ENCODE measurements at regions not wholly inside any gene's neighbourhood (a gene's known extent, or its start where the extent isn't known, plus 50 kb on each side); places are given as distances from the start of the nearest gene placed in this dataset.

- H3K9me3 ChIP-seq = no peaks in the 10 kb centered on the region
- H3K4me3 ChIP-seq = no peak overlapping the region
- H3K27ac ChIP-seq = no peak overlapping the region
- TF ChIP-seq CTCF (IDR thresholded peaks at IDR 0.05) (no peak), POLR2A (IDR thresholded peaks at IDR 0.05) (no peak), POLR2AphosphoS5 (IDR thresholded peaks at IDR 0.05; ENCODE audit: insufficient read depth in 1 of 2, low read depth in 1 of 2) (no peak)
- no peaks in the 10 kb centered on the region for H3K36me3 ChIP-seq
- no peaks in the 10 kb centered on the region for H3K27me3 ChIP-seq
- intact Hi-C loops (cut with DNase I) = no loop called here
- no peaks in the 10 kb centered on the region for H3K4me1 ChIP-seq
- DNase-seq (ENCODE audit: extremely low spot score in 2 of 2) = no peak
Observed at GRCh38 chr22:27493796-27494195, 307.8 kb downstream of the MN1 start.

GRCh38 chr22:27494785-27495184, 306.8 kb downstream of the MN1 start:
- H3K27me3 ChIP-seq = no peaks in the 10 kb centered on the region
- no peaks in the 10 kb centered on the region for H3K4me1 ChIP-seq
- intact Hi-C loops (cut with DNase I) = no loop called here
- DNase-seq (ENCODE audit: extremely low spot score in 2 of 2) = no peak
- H3K4me3 ChIP-seq = no peak overlapping the region
- no peak overlapping the region for H3K27ac ChIP-seq
- H3K9me3 ChIP-seq = no peaks in the 10 kb centered on the region
- TF ChIP-seq POLR2AphosphoS5 (IDR thresholded peaks at IDR 0.05; ENCODE audit: insufficient read depth in 1 of 2, low read depth in 1 of 2) (no peak), POLR2A (IDR thresholded peaks at IDR 0.05) (no peak), CTCF (IDR thresholded peaks at IDR 0.05) (no peak)
- H3K36me3 ChIP-seq = no peaks in the 10 kb centered on the region

GRCh38 chr22:27495325-27495724, 306.2 kb downstream of the MN1 start:
- no peaks in the 10 kb centered on the region for H3K4me1 ChIP-seq
- H3K36me3 ChIP-seq = no peaks in the 10 kb centered on the region
- no peak for DNase-seq (ENCODE audit: extremely low spot score in 2 of 2)
- H3K27me3 ChIP-seq = no peaks in the 10 kb centered on the region
- no peaks in the 10 kb centered on the region for H3K9me3 ChIP-seq
- intact Hi-C loops (cut with DNase I) = no loop called here
- H3K4me3 ChIP-seq = no peak overlapping the region
- H3K27ac ChIP-seq = no peak overlapping the region
- no peak for TF ChIP-seq POLR2A (IDR thresholded peaks at IDR 0.05)
- no peak for TF ChIP-seq CTCF (IDR thresholded peaks at IDR 0.05)
- no peak for TF ChIP-seq POLR2AphosphoS5 (IDR thresholded peaks at IDR 0.05; ENCODE audit: insufficient read depth in 1 of 2, low read depth in 1 of 2)

- intact Hi-C loops (cut with DNase I) = no loop called here
- no peak for TF ChIP-seq POLR2A (IDR thresholded peaks at IDR 0.05)
- no peak for TF ChIP-seq CTCF (IDR thresholded peaks at IDR 0.05)
- Histone ChIP-seq H3K9me3 (no peaks in the 10 kb centered on the region), H3K27me3 (no peaks in the 10 kb centered on the region), H3K4me1 (no peaks in the 10 kb centered on the region), H3K4me3 (no peak overlapping the region), H3K27ac (no peak overlapping the region), H3K36me3 (no peaks in the 10 kb centered on the region)
- no peak for DNase-seq (ENCODE audit: extremely low spot score in 2 of 2)
Observed at GRCh38 chr22:27499121-27499520, 302.4 kb downstream of the MN1 start.

GRCh38 chr22:27501191-27501936, 300.2 kb downstream of the MN1 start:
- TF ChIP-seq POLR2A (IDR thresholded peaks at IDR 0.05) = no peak
- TF ChIP-seq CTCF (IDR thresholded peaks at IDR 0.05) = no peak
- TF ChIP-seq POLR2AphosphoS5 (IDR thresholded peaks at IDR 0.05; ENCODE audit: insufficient read depth in 1 of 2, low read depth in 1 of 2) = no peak
- Histone ChIP-seq H3K4me1 (no peaks in the 10 kb centered on the region), H3K9me3 (no peaks in the 10 kb centered on the region), H3K27me3 (no peaks in the 10 kb centered on the region), H3K36me3 (no peaks in the 10 kb centered on the region), H3K27ac (no peak overlapping the region), H3K4me3 (no peak overlapping the region)
- no peak for DNase-seq (ENCODE audit: extremely low spot score in 2 of 2)
- intact Hi-C loops (cut with DNase I) = no loop called here

Data from vagina (tissue), 2 donors.